ENCODE measurements at regions not wholly inside any gene's neighbourhood (a gene's known extent, or its start where the extent isn't known, plus 50 kb on each side); places are given as distances from the start of the nearest gene placed in this dataset.

- TF ChIP-seq CTBP2 (IDR thresholded peaks at IDR 0.05; ENCODE audit: borderline replicate concordance, insufficient read depth, insufficient read length, low read length), result no peak
- TF ChIP-seq SIX5 (IDR thresholded peaks at IDR 0.05; ENCODE audit: low read depth, low read length), result no peak
- no peak for TF ChIP-seq TEAD4 (IDR thresholded peaks at IDR 0.05; ENCODE audit: low read depth, low read length)
- TF ChIP-seq BCL11A (IDR thresholded peaks at IDR 0.05; ENCODE audit: low read depth in 2 of 2, low read length in 2 of 2), result no peak
- TF ChIP-seq SP4 (IDR thresholded peaks at IDR 0.05; ENCODE audit: low read length), result no peak
- no peak for TF ChIP-seq RAD21 (IDR thresholded peaks at IDR 0.05 in 1 of 2, conservative IDR thresholded peaks at IDR 0.05 in 1 of 2; ENCODE audit: low read depth in 2 of 2, low read length in 2 of 2)
- TF ChIP-seq MAFK (IDR thresholded peaks at IDR 0.05; ENCODE audit: low read depth, low read length), result no peak
- no peak for TF ChIP-seq BACH1 (IDR thresholded peaks at IDR 0.05; ENCODE audit: low read length)
- no peak for TF ChIP-seq SIN3A (conservative IDR thresholded peaks at IDR 0.05 in 1 of 2, IDR thresholded peaks at IDR 0.05 in 1 of 2; ENCODE audit: low read depth in 1 of 2, low read length in 2 of 2)
These were observed 104.0 kb downstream of the KCNE4 start (continued) for GRCh38 chr2:223155956-223156355.

Data from H1 (cell line).